Neural progenitor cell (in vitro differentiated cells): ENCODE measurements at regions not wholly inside any gene's neighbourhood (a gene's known extent, or its start where the extent isn't known, plus 50 kb on each side); places are given as distances from the start of the nearest gene placed in this dataset.

Experiments used
- DNase-seq: peaks from one replicate; pipeline ENCODE4 v3.0.0-alpha.2; 2016; ENCODE audit warnings: low spot score
- H2AFZ ChIP-seq: fragments of 200-600 bp; sonication (generic); replicated peaks from 2 replicates; pipeline ENCODE4 v1.6.1; 2016; ENCODE audit warnings: antibody characterized with exemption
- H3F3A ChIP-seq: fragments of 200-600 bp; sonication (generic); 2 replicates; pipeline ENCODE4 v1.6.1; 2016; ENCODE audit warnings: antibody characterized with exemption, low read depth
- H3K27ac ChIP-seq: fragments of 200-600 bp; sonication (generic); 2 replicates; pipeline ENCODE4 v1.5.1; 2016; ENCODE audit warnings: mild to moderate bottlenecking
- H3K27me3 ChIP-seq: fragments of 200-600 bp; sonication (generic); 2 replicates; pipeline ENCODE4 v1.6.1; 2016; ENCODE audit warnings: mild to moderate bottlenecking, moderate library complexity
- H3K36me3 ChIP-seq: fragments of 200-600 bp; sonication (generic); 2 replicates; pipeline ENCODE4 v1.5.1; 2016
- H3K4me1 ChIP-seq: fragments of 200-600 bp; sonication (generic); 2 replicates; pipeline ENCODE4 v1.6.1; 2016; ENCODE audit warnings: mixed run types
- H3K4me2 ChIP-seq: fragments of 200-600 bp; sonication (generic); 2 replicates; pipeline ENCODE4 v1.6.1; 2016
- H3K4me3 ChIP-seq: fragments of 200-600 bp; sonication (generic); 2 replicates; pipeline ENCODE4 v1.5.1; 2016
- H3K79me2 ChIP-seq: fragments of 200-600 bp; sonication (generic); 2 replicates; pipeline ENCODE4 v1.6.1; 2016; ENCODE audit warnings: low read depth
- H3K9ac ChIP-seq: fragments of 200-600 bp; sonication (generic); 2 replicates; pipeline ENCODE4 v1.6.1; 2016
- H3K9me3 ChIP-seq: fragments of 200-600 bp; sonication (generic); 2 replicates; pipeline ENCODE4 v1.5.1; 2016; ENCODE audit warnings: low read depth
- H4K20me1 ChIP-seq: fragments of 200-600 bp; sonication (generic); 2 replicates; pipeline ENCODE4 v1.6.1; 2016; ENCODE audit warnings: low read depth
- H3K27ac Mint-ChIP-seq: 3 replicates; pipeline ENCODE4 v1.8.0; 2021; ENCODE audit warnings: mixed read lengths
- H3K27me3 Mint-ChIP-seq: 2 replicates; pipeline ENCODE4 v1.8.0; 2022; ENCODE audit warnings: low read depth, mild to moderate bottlenecking, inconsistent platforms, moderate library complexity, mixed read lengths; ENCODE audit not compliant: insufficient read depth
- H3K36me3 Mint-ChIP-seq: 3 replicates; pipeline ENCODE4 v1.8.0; 2021; ENCODE audit warnings: mixed read lengths
- H3K4me1 Mint-ChIP-seq: 3 replicates; pipeline ENCODE4 v1.8.0; 2021; ENCODE audit warnings: mixed read lengths
- H3K4me3 Mint-ChIP-seq: 3 replicates; pipeline ENCODE4 v1.8.0; 2021; ENCODE audit warnings: mild to moderate bottlenecking, moderate library complexity, mixed read lengths
- H3K9me3 Mint-ChIP-seq: 3 replicates; pipeline ENCODE4 v1.8.0; 2020; ENCODE audit warnings: mixed read lengths
- EZH2 ChIP-seq: fragments of 200-600 bp; sonication (generic); IDR thresholded peaks from 2 replicates; pipeline ENCODE4 v1.6.1; 2017; ENCODE audit warnings: antibody characterized with exemption, mild to moderate bottlenecking, moderate library complexity
- EZH2phosphoT487 ChIP-seq: fragments of 200-600 bp; sonication (generic); IDR thresholded peaks from 2 replicates; pipeline ENCODE4 v1.6.1; 2017; ENCODE audit warnings: antibody characterized with exemption
- TF ChIP-seq, protein P1 (sequence below): fragments of 200-600 bp; sonication (generic); IDR thresholded peaks from 2 replicates; pipeline ENCODE4 v1.5.1; 2017; ENCODE audit warnings: antibody characterized with exemption, mild to moderate bottlenecking

DNA sequence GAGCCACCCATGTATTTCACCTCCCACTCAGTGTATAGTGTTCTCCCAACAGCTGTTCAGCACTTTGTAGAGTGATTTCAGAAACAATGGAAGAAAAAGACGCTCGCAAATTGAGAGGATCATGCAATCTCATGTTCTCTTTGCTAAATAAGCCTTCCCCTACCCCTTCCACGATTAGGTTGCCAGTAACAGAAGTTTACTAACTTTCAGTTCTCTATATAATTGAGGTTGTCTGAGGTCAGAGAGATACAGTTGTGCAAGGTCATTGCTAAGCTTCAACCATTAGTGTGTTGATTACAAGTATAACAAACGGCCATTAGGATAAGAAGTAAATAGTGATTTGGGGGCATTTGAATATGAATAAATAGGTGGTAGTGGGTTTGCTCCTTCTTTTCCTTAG lies 99.6 kb downstream of the TUSC7 start:
- no peaks in the 10 kb centered on the region for H3F3A ChIP-seq
- no peak for TF ChIP-seq EZH2
- TF ChIP-seq, protein P1, sequence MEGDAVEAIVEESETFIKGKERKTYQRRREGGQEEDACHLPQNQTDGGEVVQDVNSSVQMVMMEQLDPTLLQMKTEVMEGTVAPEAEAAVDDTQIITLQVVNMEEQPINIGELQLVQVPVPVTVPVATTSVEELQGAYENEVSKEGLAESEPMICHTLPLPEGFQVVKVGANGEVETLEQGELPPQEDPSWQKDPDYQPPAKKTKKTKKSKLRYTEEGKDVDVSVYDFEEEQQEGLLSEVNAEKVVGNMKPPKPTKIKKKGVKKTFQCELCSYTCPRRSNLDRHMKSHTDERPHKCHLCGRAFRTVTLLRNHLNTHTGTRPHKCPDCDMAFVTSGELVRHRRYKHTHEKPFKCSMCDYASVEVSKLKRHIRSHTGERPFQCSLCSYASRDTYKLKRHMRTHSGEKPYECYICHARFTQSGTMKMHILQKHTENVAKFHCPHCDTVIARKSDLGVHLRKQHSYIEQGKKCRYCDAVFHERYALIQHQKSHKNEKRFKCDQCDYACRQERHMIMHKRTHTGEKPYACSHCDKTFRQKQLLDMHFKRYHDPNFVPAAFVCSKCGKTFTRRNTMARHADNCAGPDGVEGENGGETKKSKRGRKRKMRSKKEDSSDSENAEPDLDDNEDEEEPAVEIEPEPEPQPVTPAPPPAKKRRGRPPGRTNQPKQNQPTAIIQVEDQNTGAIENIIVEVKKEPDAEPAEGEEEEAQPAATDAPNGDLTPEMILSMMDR, result no peak
- TF ChIP-seq EZH2phosphoT487, result no peak
- H3K79me2 ChIP-seq, result no peaks in the 10 kb centered on the region
- H3K4me1 ChIP-seq, result peaks cover 2% of the 10 kb centered on the region
- H3K4me3 Mint-ChIP-seq, result no peak overlapping the region
- H4K20me1 ChIP-seq, result no peaks in the 10 kb centered on the region
- peaks cover 5% of the 10 kb centered on the region for H3K9me3 Mint-ChIP-seq
- H3K27ac ChIP-seq, result no peak overlapping the region
- no peak overlapping the region for H3K27ac Mint-ChIP-seq
- H3K4me2 ChIP-seq, result no peak overlapping the region
- no peak overlapping the region for H3K9ac ChIP-seq
- no peak for DNase-seq
- no peaks in the 10 kb centered on the region for H3K27me3 Mint-ChIP-seq
- H3K4me3 ChIP-seq, result no peak overlapping the region
- no peaks in the 10 kb centered on the region for H3K27me3 ChIP-seq
- no peaks in the 10 kb centered on the region for H3K9me3 ChIP-seq
- H3K36me3 Mint-ChIP-seq, result no peaks in the 10 kb centered on the region
- no peaks in the 10 kb centered on the region for H3K36me3 ChIP-seq
- H3K4me1 Mint-ChIP-seq, result no peaks in the 10 kb centered on the region
- H2AFZ ChIP-seq, result no peak overlapping the region

DNA sequence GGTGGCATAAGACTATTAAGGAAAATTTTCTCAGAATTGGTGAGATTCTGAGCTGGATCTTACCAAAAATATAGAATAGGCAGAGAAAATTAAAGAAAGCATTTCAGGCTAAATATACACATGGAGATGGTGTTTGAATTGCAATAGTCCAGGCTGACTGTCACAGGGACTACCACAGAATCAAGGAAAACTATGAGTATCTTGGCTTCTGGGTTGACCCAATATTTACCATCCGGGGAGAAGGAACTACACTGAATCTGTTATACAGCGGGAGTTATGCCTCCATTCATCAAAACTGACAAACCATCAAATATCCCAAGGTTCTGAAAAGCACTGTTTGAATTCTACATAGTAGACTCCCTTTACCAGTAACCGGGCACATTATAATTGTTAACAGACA lies 102.2 kb downstream of the TUSC7 start:
- H3K4me2 ChIP-seq, result no peak overlapping the region
- no peak overlapping the region for H3K4me3 ChIP-seq
- H3K27me3 Mint-ChIP-seq, result no peaks in the 10 kb centered on the region
- DNase-seq, result no peak
- TF ChIP-seq EZH2, result no peak
- TF ChIP-seq, protein P1, result no peak
- no peak for TF ChIP-seq EZH2phosphoT487
- no peak overlapping the region for H3K27ac ChIP-seq
- no peaks in the 10 kb centered on the region for H4K20me1 ChIP-seq
- peaks cover 4% of the 10 kb centered on the region for H3K9me3 Mint-ChIP-seq
- H3K36me3 Mint-ChIP-seq, result no peaks in the 10 kb centered on the region
- H3K4me3 Mint-ChIP-seq, result no peak overlapping the region
- peaks cover 11% of the 10 kb centered on the region for H3F3A ChIP-seq
- no peaks in the 10 kb centered on the region for H3K79me2 ChIP-seq
- peaks cover 10% of the 10 kb centered on the region for H3K4me1 Mint-ChIP-seq
- no peak overlapping the region for H2AFZ ChIP-seq
- peaks cover 28% of the 10 kb centered on the region for H3K4me1 ChIP-seq
- no peaks in the 10 kb centered on the region for H3K9me3 ChIP-seq
- no peak overlapping the region for H3K27ac Mint-ChIP-seq
- no peaks in the 10 kb centered on the region for H3K27me3 ChIP-seq
- H3K36me3 ChIP-seq, result no peaks in the 10 kb centered on the region
- no peak overlapping the region for H3K9ac ChIP-seq

DNA sequence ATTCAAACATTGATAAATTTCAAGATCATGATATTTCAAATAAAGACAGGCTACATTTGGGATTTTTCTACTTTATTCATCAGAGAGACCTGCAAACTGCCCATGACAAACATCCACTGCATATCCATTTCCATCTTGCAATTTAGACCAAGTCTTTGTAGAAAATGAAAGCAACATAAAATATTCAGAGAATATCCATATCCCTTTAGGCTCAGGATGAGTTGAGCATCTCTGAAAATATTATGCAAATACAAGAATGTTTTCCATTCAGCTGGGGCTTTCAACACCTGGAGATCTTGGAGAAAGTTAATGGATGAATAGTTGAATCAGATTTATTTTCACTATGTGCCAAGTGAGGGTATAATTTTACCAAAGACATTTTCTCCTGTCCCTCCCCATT lies 103.4 kb downstream of the TUSC7 start:
- Histone ChIP-seq H4K20me1 (no peaks in the 10 kb centered on the region), H3K27ac (no peak overlapping the region), H3K36me3 (no peaks in the 10 kb centered on the region), H3K4me3 (no peak overlapping the region), H2AFZ (no peak overlapping the region), H3K4me2 (no peak overlapping the region), H3K4me1 (peaks cover 37% of the 10 kb centered on the region), H3K9ac (no peak overlapping the region), H3F3A (peaks cover 11% of the 10 kb centered on the region), H3K79me2 (no peaks in the 10 kb centered on the region), H3K27me3 (no peaks in the 10 kb centered on the region), H3K9me3 (no peaks in the 10 kb centered on the region)
- H3K36me3 Mint-ChIP-seq, result no peaks in the 10 kb centered on the region
- H3K27ac Mint-ChIP-seq, result no peak overlapping the region
- TF ChIP-seq EZH2 (no peak), EZH2phosphoT487 (no peak)
- TF ChIP-seq, protein P1, result no peak
- DNase-seq, result no peak
- peaks cover 19% of the 10 kb centered on the region for H3K4me1 Mint-ChIP-seq
- H3K27me3 Mint-ChIP-seq, result no peaks in the 10 kb centered on the region
- H3K9me3 Mint-ChIP-seq, result peaks cover 3% of the 10 kb centered on the region
- no peak overlapping the region for H3K4me3 Mint-ChIP-seq

DNA sequence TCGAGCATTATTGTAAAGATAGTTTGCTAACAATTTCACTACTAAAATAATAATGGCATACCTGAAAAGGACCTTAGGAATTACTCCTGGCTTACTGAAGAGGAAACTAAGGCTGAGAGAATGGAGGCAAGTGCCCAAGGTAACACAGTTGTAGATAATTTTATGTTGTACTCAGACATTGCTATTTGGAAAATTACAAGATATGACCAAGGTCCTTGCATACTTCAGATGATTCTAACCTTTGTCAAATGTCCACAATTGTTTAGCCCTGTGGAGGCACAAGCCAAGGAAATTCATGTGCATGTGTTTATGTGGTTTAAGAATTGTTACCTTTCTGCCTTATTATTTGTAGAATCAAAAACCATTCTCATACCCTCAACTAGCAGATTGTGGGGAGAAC lies 105.7 kb downstream of the TUSC7 start:
- no peaks in the 10 kb centered on the region for H3K36me3 Mint-ChIP-seq

More for the DNA sequence above, 105.7 kb downstream of the TUSC7 start:
- Mint-ChIP-seq H3K4me1 (peaks cover 19% of the 10 kb centered on the region), H3K4me3 (no peak overlapping the region), H3K27me3 (no peaks in the 10 kb centered on the region), H3K27ac (no peak overlapping the region), H3K9me3 (peaks cover 3% of the 10 kb centered on the region)
- Histone ChIP-seq H4K20me1 (no peaks in the 10 kb centered on the region), H3K4me1 (peaks cover 44% of the 10 kb centered on the region), H3K9ac (no peak overlapping the region), H3K27me3 (no peaks in the 10 kb centered on the region), H3K9me3 (no peaks in the 10 kb centered on the region), H3F3A (peaks cover 11% of the 10 kb centered on the region), H3K79me2 (no peaks in the 10 kb centered on the region), H3K36me3 (no peaks in the 10 kb centered on the region), H3K27ac (peak overlapping the region; percentile 23), H2AFZ (no peak overlapping the region), H3K4me3 (no peak overlapping the region), H3K4me2 (no peak overlapping the region)
- DNase-seq, result no peak
- TF ChIP-seq, protein P1, result no peak
- no peak for TF ChIP-seq EZH2
- TF ChIP-seq EZH2phosphoT487, result no peak
